Esophagus muscularis mucosa (tissue), 3 donors: ENCODE measurements at regions not wholly inside any gene's neighbourhood (a gene's known extent, or its start where the extent isn't known, plus 50 kb on each side); places are given as distances from the start of the nearest gene placed in this dataset.

Experiments used
- POLR2A ChIP-seq: fragments of 450-650 bp; IDR thresholded peaks from one replicate; pipeline ENCODE4 v1.6.1; 2017; ENCODE audit warnings: antibody characterized with exemption, moderate library complexity, mild to moderate bottlenecking, low read depth
- POLR2AphosphoS5 ChIP-seq, 2 donors: sonication (generic); formaldehyde crosslinking; IDR thresholded peaks; one replicate each; pipeline ENCODE4 v1.6.1; 2017; ENCODE audit warnings: antibody characterized with exemption in 2 of 2
- TF ChIP-seq, protein P1 (sequence below), 3 experiments: fragments of 200-600 bp in 2 of 3; fragments of 450-650 bp in 1 of 3; sonication (generic) in 2 of 3; IDR thresholded peaks; one replicate each; pipeline ENCODE4 v1.5.1; 2017 to 2019; ENCODE audit warnings: antibody characterized with exemption in 3 of 3, mild to moderate bottlenecking in 2 of 3, moderate library complexity in 1 of 3

DNA sequence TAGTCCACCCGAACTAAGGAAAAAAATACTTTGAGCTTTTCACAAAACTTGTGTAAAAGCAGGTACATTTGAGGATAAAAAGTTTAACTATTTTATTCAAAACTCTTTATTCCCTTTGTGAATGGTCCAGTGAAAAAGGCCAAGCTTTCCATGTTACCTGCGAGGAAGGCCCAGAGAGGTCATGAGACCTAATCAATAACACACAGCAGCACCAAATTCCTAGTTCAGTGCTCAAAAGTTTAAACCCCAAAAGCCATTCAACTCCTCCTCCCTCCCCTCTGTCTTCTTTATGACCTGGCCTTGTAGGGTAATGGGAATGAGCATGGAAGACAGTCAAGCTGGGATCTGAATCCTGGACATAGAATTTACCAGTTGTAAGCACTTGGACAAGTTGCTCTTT, 151.9 kb upstream of the FGGY start:
- TF ChIP-seq, protein P1, sequence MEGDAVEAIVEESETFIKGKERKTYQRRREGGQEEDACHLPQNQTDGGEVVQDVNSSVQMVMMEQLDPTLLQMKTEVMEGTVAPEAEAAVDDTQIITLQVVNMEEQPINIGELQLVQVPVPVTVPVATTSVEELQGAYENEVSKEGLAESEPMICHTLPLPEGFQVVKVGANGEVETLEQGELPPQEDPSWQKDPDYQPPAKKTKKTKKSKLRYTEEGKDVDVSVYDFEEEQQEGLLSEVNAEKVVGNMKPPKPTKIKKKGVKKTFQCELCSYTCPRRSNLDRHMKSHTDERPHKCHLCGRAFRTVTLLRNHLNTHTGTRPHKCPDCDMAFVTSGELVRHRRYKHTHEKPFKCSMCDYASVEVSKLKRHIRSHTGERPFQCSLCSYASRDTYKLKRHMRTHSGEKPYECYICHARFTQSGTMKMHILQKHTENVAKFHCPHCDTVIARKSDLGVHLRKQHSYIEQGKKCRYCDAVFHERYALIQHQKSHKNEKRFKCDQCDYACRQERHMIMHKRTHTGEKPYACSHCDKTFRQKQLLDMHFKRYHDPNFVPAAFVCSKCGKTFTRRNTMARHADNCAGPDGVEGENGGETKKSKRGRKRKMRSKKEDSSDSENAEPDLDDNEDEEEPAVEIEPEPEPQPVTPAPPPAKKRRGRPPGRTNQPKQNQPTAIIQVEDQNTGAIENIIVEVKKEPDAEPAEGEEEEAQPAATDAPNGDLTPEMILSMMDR (IDR thresholded peaks at IDR 0.05) = no peak
- TF ChIP-seq POLR2A (no peak), POLR2AphosphoS5 (IDR thresholded peaks at IDR 0.05) (no peak)
